GM12873 (cell line): ENCODE measurements at regions not wholly inside any gene's neighbourhood (a gene's known extent, or its start where the extent isn't known, plus 50 kb on each side); places are given as distances from the start of the nearest gene placed in this dataset.

Experiments
- CTCF ChIP-seq: IDR thresholded peaks from 2 replicates; pipeline ENCODE4 v1.5.1; 2012; ENCODE audit warnings: low read depth, mild to moderate bottlenecking, moderate library complexity, low read length, control low read depth; ENCODE audit not compliant: insufficient read depth; ENCODE audit errors: missing control alignments

- TF ChIP-seq CTCF = peak; percentile 65
Observed at GRCh38 chr22:22156716-22157347, 87.8 kb upstream of the VPREB1 start.

DNA sequence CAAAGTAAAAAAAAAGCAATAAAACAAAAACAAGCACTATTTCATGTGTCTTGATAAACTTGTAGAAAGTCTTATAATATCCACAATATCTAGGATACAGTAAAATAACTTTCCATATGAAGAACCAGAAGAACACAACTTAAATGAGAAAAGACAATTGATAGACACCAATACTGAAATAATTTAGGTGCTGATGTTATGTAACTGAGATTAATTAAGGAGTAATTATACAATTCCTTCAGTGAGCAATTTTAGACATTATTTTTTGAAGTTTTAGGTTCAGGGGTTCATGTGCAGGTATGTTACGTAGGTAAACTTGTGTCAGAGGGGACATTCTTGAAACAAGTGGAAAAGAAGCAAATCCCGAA lies 88.3 kb upstream of the VPREB1 start:
- TF ChIP-seq CTCF = no peak

- TF ChIP-seq CTCF = no peak
Observed at GRCh38 chr22:22155607-22156006, 89.0 kb upstream of the VPREB1 start.

DNA sequence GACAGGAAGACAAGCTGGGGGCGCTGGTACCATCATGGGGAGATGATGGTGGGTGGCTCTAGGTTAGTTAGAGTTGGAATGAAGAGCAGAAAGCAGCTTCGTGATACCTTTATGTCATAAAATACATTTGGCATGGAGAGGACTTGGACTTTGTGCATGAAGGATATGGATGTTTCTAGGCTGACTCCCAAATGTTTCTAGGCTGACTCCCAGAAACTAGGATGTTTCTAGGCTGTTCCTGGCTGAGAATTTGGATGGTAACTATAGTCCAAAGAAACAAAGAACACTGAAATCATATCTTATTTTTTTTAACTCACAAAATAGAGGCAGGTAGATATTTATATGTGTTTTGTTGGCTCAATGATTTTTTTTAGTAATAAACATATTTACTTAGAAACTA lies 89.4 kb upstream of the VPREB1 start:
- TF ChIP-seq CTCF = no peak

- TF ChIP-seq CTCF = no peak
Observed at GRCh38 chr22:22154040-22154439, 90.5 kb upstream of the VPREB1 start.

GRCh38 chr22:22151308-22151707 lies 93.3 kb upstream of the VPREB1 start:
- no peak for TF ChIP-seq CTCF

DNA sequence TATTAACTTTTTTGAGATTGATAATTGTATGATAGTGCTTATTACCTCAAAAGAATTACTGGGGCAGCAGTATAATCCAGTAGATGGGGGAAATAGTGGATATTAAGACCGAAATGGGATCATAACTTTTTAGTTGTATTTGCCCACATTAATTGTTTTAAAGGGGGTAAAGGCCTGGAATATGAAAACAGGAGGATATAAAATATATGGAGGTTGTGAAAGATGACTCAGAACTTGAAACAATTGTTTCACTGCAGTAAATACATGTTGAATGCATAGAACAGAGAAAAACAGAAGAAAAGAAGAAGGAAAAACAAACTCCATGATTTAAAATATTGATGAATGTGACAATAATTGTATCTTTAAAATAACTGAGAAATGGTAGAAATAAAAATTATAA lies 94.1 kb upstream of the VPREB1 start:
- no peak for TF ChIP-seq CTCF
